ENCODE measurements at regions not wholly inside any gene's neighbourhood (a gene's known extent, or its start where the extent isn't known, plus 50 kb on each side); places are given as distances from the start of the nearest gene placed in this dataset.

- DNase-seq (no peak), ATAC-seq (no peak)
- Mint-ChIP-seq H3K36me3 (peaks cover 6% of the 10 kb centered on the region), H3K27me3 (ENCODE audit: low read depth in 2 of 2) (no peaks in the 10 kb centered on the region), H3K4me3 (no peak overlapping the region), H3K9me3 (no peaks in the 10 kb centered on the region), H3K4me1 (no peaks in the 10 kb centered on the region), H3K27ac (no peak overlapping the region)
- no peak for TF ChIP-seq CTCF (IDR thresholded peaks at IDR 0.05)
- no peaks in the 10 kb centered on the region for H3K27me3 ChIP-seq (ENCODE audit: control insufficient read depth, insufficient read depth, low read length)
- H3K9me3 ChIP-seq (ENCODE audit: control insufficient read depth, insufficient read depth, low read length) = no peaks in the 10 kb centered on the region
- H3K4me3 ChIP-seq (ENCODE audit: low read length) = no peak overlapping the region
- intact Hi-C loops (cut with micrococcal nuclease) = no loop called here
- WGBS (ENCODE audit: insufficient coverage) = 100% methylated on average over 1 of the region's 2 CpGs
- no peaks in the 10 kb centered on the region for H3K36me3 ChIP-seq (ENCODE audit: control insufficient read depth, insufficient read depth, low read length)
- no peaks in the 10 kb centered on the region for H3K4me1 ChIP-seq (ENCODE audit: control insufficient read depth, insufficient read depth, low read length)
- no peak overlapping the region for H3K27ac ChIP-seq (ENCODE audit: low read length)
These were observed 150.3 kb upstream of the KCNJ18 start for GRCh38 chr17:21542070-21542469.

- WGBS (ENCODE audit: insufficient coverage) = 95% methylated on average over 4 of the region's 4 CpGs
- intact Hi-C loops (cut with micrococcal nuclease) = no loop called here
- DNase-seq = no peak
- Mint-ChIP-seq H3K9me3 (no peaks in the 10 kb centered on the region), H3K27ac (no peak overlapping the region), H3K27me3 (ENCODE audit: low read depth in 2 of 2) (no peaks in the 10 kb centered on the region), H3K4me1 (no peaks in the 10 kb centered on the region), H3K36me3 (no peaks in the 10 kb centered on the region), H3K4me3 (no peak overlapping the region)
- ATAC-seq = no peak
- H3K9me3 ChIP-seq (ENCODE audit: control insufficient read depth, insufficient read depth, low read length) = no peaks in the 10 kb centered on the region
- H3K36me3 ChIP-seq (ENCODE audit: control insufficient read depth, insufficient read depth, low read length) = no peaks in the 10 kb centered on the region
- H3K27ac ChIP-seq (ENCODE audit: low read length) = no peak overlapping the region
- no peaks in the 10 kb centered on the region for H3K4me1 ChIP-seq (ENCODE audit: control insufficient read depth, insufficient read depth, low read length)
- no peaks in the 10 kb centered on the region for H3K27me3 ChIP-seq (ENCODE audit: control insufficient read depth, insufficient read depth, low read length)
- TF ChIP-seq CTCF (IDR thresholded peaks at IDR 0.05) = no peak
- H3K4me3 ChIP-seq (ENCODE audit: low read length) = no peak overlapping the region
These were observed 149.3 kb upstream of the KCNJ18 start for GRCh38 chr17:21542991-21543390.

GRCh38 chr17:21545064-21545463, 147.3 kb upstream of the KCNJ18 start:
- no peak for DNase-seq
- no peaks in the 10 kb centered on the region for H3K9me3 ChIP-seq (ENCODE audit: control insufficient read depth, insufficient read depth, low read length)
- H3K4me3 Mint-ChIP-seq = no peak overlapping the region
- intact Hi-C loops (cut with micrococcal nuclease) = no loop called here
- ATAC-seq = no peak
- TF ChIP-seq CTCF (IDR thresholded peaks at IDR 0.05) = no peak
- 75% methylated on average over 2 of the region's 3 CpGs for WGBS (ENCODE audit: insufficient coverage)
- no peaks in the 10 kb centered on the region for H3K36me3 Mint-ChIP-seq
- no peak overlapping the region for H3K4me3 ChIP-seq (ENCODE audit: low read length)
- no peak overlapping the region for H3K27ac Mint-ChIP-seq
- H3K4me1 ChIP-seq (ENCODE audit: control insufficient read depth, insufficient read depth, low read length) = peaks cover under 1% of the 10 kb centered on the region
- H3K36me3 ChIP-seq (ENCODE audit: control insufficient read depth, insufficient read depth, low read length) = no peaks in the 10 kb centered on the region
- no peaks in the 10 kb centered on the region for H3K27me3 ChIP-seq (ENCODE audit: control insufficient read depth, insufficient read depth, low read length)
- peaks cover 8 to 13% of the 10 kb centered on the region in 2 donors for H3K4me1 Mint-ChIP-seq
- peaks cover 7 to 9% of the 10 kb centered on the region in 2 donors for H3K27me3 Mint-ChIP-seq (ENCODE audit: low read depth in 2 of 2)
- H3K27ac ChIP-seq (ENCODE audit: low read length) = no peak overlapping the region
- no peaks in the 10 kb centered on the region for H3K9me3 Mint-ChIP-seq

- Histone ChIP-seq H3K9me3 (ENCODE audit: control insufficient read depth, insufficient read depth, low read length) (no peaks in the 10 kb centered on the region), H3K4me1 (ENCODE audit: control insufficient read depth, insufficient read depth, low read length) (peaks cover 10% of the 10 kb centered on the region), H3K27me3 (ENCODE audit: control insufficient read depth, insufficient read depth, low read length) (no peaks in the 10 kb centered on the region), H3K36me3 (ENCODE audit: control insufficient read depth, insufficient read depth, low read length) (no peaks in the 10 kb centered on the region), H3K4me3 (ENCODE audit: low read length) (no peak overlapping the region), H3K27ac (ENCODE audit: low read length) (no peak overlapping the region)
- Mint-ChIP-seq H3K4me3 (no peak overlapping the region), H3K27ac (no peak overlapping the region), H3K4me1 (peaks cover 8 to 20% of the 10 kb centered on the region in 2 donors), H3K27me3 (ENCODE audit: low read depth in 2 of 2) (peaks cover 11 to 23% of the 10 kb centered on the region in 2 donors), H3K9me3 (no peaks in the 10 kb centered on the region), H3K36me3 (no peaks in the 10 kb centered on the region)
- DNase-seq (no peak), ATAC-seq (no peak)
- intact Hi-C loops (cut with micrococcal nuclease) = no loop called here
- 93% methylated on average over 3 of the region's 3 CpGs for WGBS (ENCODE audit: insufficient coverage)
- no peak for TF ChIP-seq CTCF (IDR thresholded peaks at IDR 0.05)
These were observed 144.1 kb upstream of the KCNJ18 start for GRCh38 chr17:21548236-21548635.

Data from natural killer cell (primary cell).